DMS114 treated with DMSO at 0.1 percent for 48 hours (cell line): ENCODE measurements at regions not wholly inside any gene's neighbourhood (a gene's known extent, or its start where the extent isn't known, plus 50 kb on each side); places are given as distances from the start of the nearest gene placed in this dataset.
"Not testable (repeated sequence)": the region's sequence is repeated elsewhere in the genome, so short reads cannot be mapped to it uniquely, and the experiment has no call there.

Experiments used
- DNase-seq: peaks from one replicate; lab custom pipeline; 2025; ENCODE audit not compliant: unreplicated experiment; lab: John Stamatoyannopoulos, UW

GRCh38 chr15:93748710-93749109 is 482.7 kb upstream of the MCTP2 start:
- DNase-seq, result no peak

DNA sequence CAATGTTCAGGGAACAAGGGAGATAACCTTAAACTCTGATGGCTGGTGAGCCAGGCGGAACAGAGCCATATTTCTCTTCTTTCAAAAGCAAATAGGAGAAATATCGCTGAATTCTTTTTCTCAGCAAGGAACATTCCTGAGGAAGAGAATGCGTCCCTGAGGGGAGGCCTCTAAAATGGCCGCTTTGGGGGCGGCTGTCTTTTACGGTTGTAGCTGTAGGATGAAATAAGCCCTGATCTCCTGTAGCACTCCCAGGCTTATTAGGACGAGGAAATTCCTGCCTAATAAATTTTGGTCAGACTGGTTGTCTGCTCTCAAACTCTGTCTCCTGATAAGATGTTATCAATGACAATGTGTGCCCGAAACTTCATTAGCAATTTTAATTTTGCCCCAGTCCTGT is 496.4 kb upstream of the MCTP2 start:
- not testable (repeated sequence) for DNase-seq

- DNase-seq, result no peak
These were observed 500.6 kb upstream of the MCTP2 start for GRCh38 chr15:93730724-93731123.

GRCh38 chr15:93722165-93722564 is 509.2 kb upstream of the MCTP2 start:
- DNase-seq, result no peak

DNA sequence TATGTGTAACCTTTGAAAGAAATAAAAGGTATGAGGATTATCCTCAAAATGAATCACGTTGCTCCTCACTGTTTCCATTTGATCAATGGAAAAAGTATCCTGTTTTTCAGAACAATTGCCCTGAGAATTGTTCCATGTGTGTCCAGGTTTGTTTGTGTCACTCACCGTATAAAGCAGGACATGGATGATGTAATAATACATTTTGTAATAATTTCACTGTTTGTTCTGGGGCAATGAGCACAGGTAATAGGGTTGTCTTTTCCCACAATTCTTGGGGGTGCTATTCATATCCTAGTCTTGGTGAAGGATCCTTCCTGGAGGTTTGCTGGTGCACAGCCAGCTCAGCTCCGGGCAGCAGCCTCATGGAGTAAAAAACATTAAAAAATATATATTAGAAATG is 510.8 kb upstream of the MCTP2 start:
- no peak for DNase-seq

DNA sequence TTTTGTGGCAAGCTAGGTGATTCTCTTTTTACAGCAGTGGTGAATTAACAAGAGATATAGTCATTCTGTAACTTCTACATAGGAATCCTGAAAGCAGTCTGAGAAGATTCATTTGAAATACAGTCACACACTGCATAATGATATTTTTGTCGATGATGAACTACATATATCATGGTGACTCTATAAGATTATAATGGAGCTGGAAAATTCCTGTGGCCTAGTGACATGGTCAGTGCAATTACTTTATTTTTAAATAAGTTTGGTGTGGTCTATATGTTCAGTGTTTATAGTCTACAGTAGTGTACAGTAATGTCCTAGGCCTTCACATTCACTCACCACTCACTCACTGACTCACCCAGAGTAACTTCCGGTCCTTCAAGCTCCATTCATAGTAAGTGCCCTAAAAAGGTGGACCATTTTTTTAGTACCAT is 511.4 kb upstream of the MCTP2 start:
- DNase-seq, result no peak

DNA sequence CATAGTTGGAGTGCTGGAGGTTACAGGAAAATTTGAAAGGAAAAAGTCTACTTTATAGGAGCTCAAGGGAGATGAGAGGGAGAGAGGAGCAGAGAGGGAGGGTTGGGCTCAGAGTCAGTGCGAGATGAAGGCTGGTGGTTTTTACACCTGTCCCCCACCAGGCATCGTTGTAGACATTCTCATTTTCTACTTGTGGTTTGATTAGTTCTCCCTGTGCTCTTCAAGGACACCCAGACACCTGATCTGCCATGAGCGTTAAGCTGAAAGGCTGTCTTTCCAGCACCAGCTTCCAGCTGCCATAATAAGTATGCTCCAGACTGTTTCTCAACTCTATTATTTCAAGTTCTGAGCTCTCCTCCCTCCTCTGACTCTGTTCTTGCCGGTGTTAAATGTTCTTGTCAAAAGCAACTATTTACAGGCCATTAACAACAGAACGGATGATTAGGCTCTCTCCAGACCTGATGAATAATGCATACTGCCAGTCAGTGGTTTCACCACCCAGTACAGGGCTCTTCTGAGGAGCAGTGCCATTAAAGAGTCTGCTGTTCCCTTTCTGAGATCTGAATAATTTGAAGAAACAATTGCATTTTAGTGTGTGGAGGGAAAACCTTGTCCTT is 514.6 kb upstream of the MCTP2 start:
- DNase-seq, result no peak

DNA sequence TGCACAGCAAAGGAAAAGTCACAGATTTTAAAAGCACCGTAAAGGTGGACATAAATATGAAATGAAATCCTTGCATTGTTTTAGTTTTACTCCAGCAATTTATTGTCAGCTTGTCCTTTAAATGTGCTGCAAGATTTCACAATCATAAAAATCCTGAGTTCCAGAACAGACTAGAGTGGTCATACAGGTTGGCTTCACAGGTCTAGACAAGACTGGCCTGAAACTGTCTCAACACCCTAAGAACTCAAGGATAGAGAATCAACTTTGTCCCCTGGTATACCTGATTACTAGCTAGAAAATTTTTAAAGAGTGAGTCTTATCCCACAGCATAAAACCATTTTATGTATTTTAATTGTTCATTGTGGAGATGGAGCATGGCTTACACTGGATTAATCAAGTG is 521.7 kb upstream of the MCTP2 start:
- no peak for DNase-seq

GRCh38 chr15:93708724-93709445 is 522.5 kb upstream of the MCTP2 start:
- no peak for DNase-seq

GRCh38 chr15:93707751-93708150 is 523.6 kb upstream of the MCTP2 start:
- no peak for DNase-seq

- no peak for DNase-seq
These were observed 524.7 kb upstream of the MCTP2 start for GRCh38 chr15:93706495-93707292.

DNA sequence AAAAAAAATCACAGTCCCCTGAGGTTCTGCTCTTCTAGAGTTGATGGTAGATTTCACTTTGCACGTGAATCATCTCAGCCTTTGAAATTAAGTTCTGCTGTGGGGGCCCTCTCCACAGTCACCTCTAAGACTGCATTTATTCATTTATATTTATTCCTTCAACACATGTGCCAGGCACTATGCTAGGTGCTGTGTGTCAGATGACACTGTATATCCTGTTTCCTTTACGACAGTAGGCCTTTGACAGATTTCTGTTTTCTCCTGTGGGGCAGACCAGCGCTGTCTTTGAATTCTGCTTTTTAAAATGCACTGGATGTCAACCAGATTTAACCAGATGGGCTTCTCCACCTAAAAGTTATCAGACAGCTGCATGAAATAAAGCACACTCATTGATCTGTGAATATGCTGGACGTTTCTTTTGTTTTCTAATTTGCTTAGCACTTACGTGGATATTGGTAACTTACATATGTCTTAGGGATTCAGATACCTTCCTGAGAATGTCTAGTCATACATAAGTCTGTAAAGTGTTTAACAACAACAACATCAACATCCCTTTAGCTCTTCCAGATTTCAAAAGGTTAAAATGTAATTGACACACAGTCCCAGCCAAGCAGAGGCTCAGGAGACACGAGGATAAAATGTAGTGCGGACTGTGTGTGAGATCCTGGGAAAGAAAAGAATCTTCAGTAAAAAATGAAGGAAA is 525.5 kb upstream of the MCTP2 start:
- DNase-seq, result no peak

DNA sequence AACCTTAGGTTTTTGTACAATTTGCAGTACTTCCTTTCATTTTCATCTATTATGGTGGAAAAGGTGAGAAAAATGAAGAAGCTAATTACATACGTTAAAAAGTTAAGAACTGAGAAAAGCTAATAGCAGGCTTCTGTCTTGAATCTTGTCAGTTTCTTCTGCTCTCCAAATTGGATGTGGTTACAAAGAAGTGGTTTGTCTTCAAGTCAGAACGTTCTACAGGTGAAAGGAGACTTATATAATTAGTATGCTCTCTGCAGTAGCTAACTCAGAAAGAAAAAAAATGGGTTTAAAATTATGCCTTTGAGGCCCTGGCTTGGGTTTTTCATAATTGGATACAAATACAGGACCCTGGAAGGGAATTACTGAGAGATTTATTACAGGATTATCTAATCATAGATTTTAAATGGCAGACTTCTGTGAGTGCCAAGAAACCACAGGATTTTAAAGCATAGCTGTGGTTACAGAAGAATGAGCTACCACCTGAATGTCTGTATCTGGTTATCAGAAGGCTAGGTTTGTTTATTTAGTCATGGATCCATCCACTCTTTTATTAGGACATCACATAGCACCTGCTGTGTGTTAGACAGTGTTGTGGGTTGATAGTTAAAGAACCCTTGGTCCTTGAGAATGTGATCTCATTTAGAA is 528.1 kb upstream of the MCTP2 start:
- no peak for DNase-seq

DNA sequence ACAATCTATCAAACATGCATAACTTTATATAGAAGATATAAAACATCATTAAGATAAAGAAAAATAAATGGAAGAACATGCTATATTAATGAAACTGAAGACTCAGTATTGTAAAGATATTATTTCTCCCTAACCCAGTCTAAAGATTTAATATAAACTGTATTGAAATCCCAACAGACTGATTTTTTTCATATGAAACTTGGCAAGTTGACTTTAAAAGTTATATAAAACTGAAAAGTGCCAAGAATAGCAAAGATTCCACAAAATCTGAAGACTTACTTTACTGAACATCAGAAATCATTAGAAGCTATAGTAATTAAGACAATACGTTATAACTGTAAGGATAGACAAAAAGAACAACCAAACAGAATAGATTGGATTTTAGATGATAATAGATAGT is 531.3 kb upstream of the MCTP2 start:
- DNase-seq, result no peak

DNA sequence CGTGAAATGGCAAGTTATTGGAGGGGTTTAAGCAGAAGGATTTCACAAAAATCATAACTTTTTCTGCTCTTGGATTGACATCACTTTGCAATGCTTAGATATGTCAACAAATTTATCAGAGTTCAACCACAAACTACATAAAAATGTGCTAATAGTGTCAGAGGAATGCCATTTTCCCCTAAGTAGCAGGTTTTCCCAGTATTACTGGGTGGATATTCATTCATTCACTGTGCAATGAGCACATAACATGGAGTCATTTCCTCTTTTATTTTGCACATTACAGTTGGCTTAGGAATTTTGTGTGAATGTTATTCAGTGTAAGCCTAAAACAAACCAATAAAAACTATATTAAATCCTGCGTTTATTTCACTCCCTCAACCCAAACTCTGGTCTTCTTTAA is 537.3 kb upstream of the MCTP2 start:
- no peak for DNase-seq

GRCh38 chr15:93683651-93684050 is 547.7 kb upstream of the MCTP2 start:
- DNase-seq, result no peak

GRCh38 chr15:93671387-93671943 is 559.9 kb upstream of the MCTP2 start:
- no peak for DNase-seq

DNA sequence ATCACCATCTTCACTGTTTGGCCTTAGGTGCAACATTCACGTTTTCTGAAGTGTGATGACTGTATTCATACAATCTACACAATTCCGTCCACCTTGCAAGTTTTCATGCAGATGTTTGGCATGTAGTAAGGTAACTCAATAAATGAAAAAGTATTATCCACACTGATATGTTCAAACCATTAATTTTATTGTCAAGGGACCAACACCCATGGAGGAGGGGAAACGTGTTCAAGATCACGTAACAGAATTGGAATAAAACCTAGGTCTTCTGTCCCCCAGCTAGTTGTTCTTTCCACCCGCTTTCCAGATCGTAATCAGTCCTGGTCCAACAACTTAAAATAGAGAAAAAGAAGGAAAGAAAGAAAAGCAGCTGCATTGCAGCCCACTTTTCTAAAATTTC is 560.4 kb upstream of the MCTP2 start:
- no peak for DNase-seq

DNA sequence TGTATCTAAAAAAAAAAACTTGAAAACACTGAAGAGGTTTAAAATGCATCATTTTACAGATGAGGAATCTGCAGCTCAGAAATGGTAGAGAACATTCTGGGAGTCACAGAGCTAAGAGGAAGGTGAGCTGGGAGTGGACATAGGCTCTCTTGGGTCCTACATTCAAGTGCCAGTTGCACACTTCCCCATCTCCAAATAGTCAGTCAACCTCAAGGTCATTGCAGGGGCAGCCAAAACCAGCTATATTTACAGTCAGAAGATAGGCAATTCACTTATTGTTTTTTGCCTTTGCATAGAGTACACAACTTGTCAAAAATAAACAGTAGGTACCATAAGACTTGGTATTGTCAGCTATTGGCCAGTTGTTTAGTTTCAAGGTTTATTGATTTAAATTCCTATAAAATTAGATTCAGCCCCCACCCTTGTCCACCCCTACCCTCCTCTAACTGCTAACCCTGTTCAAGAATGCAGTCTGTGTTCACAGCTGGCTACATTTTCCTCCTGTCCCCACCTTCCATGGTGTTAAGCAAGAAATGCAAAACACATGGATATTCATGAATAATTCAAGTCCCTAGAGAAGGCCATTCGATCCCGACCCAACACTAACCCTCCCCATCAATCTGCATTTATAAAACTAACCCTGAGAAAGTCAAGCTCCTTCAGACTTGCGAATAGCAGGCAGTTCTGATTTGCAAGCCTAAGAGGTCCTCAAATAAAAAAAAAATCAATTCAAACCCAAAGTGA is 567.0 kb upstream of the MCTP2 start:
- DNase-seq, result no peak
